Body of pancreas (tissue), 4 donors: ENCODE measurements at regions not wholly inside any gene's neighbourhood (a gene's known extent, or its start where the extent isn't known, plus 50 kb on each side); places are given as distances from the start of the nearest gene placed in this dataset.
A peak's percentile ranks its signal among the peaks of the same experiment; 100 is the strongest.

ENCODE experiments used
- ATAC-seq: fragments of 150-250 bp; one replicate; pipeline ENCODE4 v1.9.1; 2016
- DNase-seq, 4 donors: peaks; one replicate each; pipeline ENCODE4 v3.0.0-alpha.2; 2019
- H3K27ac ChIP-seq, 4 donors: fragments of 200-600 bp; sonication (generic); 1 replicate in 3 of 4; 2 replicates in 1 of 4; pipeline versions ENCODE4 v1.5.1 to v1.6.1; 2016 to 2019; ENCODE audit warnings: mild to moderate bottlenecking in 1 of 4, mixed read lengths in 1 of 4, moderate library complexity in 1 of 4
- H3K27me3 ChIP-seq, 2 donors: fragments of 200-600 bp; sonication (generic); one replicate each; pipeline ENCODE4 v1.6.0; 2016; ENCODE audit warnings: mild to moderate bottlenecking in 1 of 2
- H3K36me3 ChIP-seq, 2 donors: fragments of 200-600 bp; sonication (generic); replicated peaks in 1 of 2; 2 replicates each; pipeline ENCODE4 v1.5.1; 2016; ENCODE audit warnings: low read depth in 2 of 2; ENCODE audit not compliant: insufficient read depth in 1 of 2
- H3K4me1 ChIP-seq: fragments of 200-600 bp; sonication (generic); one replicate; pipeline ENCODE4 v1.6.0; 2016
- H3K4me3 ChIP-seq, 2 donors: fragments of 200-600 bp; sonication (generic); 1 replicate in 1 of 2; 2 replicates in 1 of 2; pipeline ENCODE4 v1.5.1; 2016 to 2019
- H3K9me3 ChIP-seq, 3 donors: fragments of 200-600 bp; sonication (generic); 1 replicate in 2 of 3; 2 replicates in 1 of 3; pipeline ENCODE4 v1.5.1; 2016
- CTCF ChIP-seq, 7 experiments: fragments of 450-650 bp in 4 of 7; fragments of 200-600 bp in 3 of 7; sonication (generic) in 3 of 7; IDR thresholded peaks; one replicate each; pipeline ENCODE4 v1.5.1; 2016 to 2019; ENCODE audit warnings: antibody characterized with exemption in 7 of 7
- POLR2A ChIP-seq, 3 donors: fragments of 450-650 bp; IDR thresholded peaks; one replicate each; pipeline ENCODE4 v1.6.1; 2016; ENCODE audit warnings: antibody characterized with exemption in 3 of 3, mild to moderate bottlenecking in 2 of 3
- WGBS, 2 donors: methylation state at CpG; one replicate each; pipeline ENCODE4 v1.1.5; 2017; 5-methylcytosine and 5-hydroxymethylcytosine counted together
- intact Hi-C: fragments of 100-400 bp; cut with DNase I; formaldehyde crosslinking; loops from one replicate; pipeline ENCODE4 v1.15.1; 2023

DNA sequence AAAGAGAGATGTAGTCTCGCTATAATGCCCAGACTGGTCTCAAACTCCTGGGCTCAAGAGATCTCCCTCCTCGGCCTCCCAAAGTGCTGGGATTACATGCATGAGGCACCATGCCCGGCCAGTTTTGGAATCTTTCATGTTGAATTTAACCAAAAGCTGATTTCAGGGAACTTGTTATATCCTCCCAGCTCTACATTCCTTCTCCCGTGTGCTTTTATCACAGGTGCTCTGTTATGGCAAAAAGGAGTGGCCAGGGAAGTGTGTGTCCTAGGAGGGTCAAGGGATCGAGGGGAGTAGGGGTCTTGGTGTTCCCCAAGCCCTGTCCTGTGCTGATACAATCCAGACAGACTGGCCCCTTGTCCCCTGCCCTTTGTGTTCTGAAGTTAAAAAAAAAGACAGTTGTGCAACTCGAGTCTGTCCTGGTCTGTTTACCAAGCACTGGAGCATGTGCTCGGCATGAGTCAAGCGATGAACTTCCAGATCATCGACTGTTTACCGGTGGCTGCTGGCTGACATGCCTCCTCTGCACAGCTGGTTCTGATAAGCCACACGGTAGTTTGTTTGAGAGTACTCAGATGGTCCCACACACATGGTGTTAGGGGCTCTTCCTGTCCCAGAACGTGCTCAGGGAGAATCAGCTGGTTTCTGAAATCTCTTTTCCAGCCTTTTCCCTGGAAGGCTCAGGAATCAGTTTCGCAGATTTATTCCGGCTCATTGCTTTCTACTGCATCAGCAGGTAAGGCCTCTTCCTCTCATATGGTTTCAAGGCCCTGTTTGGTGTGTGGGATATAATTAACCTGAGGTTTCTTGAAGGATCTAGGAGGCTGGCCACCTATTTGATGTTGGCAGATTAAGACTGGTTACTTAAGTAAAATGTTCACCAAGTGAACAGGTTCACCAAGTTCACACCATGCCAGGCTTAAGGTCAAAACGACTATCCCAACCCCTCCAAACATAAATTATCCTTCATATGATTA, 52.6 kb upstream of the NAA20 start:
- peaks cover 39% of the 10 kb centered on the region for H3K4me1 ChIP-seq
- peaks cover 0 to 2% of the 10 kb centered on the region in 2 donors for H3K36me3 ChIP-seq
- TF ChIP-seq CTCF (IDR thresholded peaks at IDR 0.05), result no peak
- TF ChIP-seq POLR2A (IDR thresholded peaks at IDR 0.05), result no peak
- H3K27ac ChIP-seq, result peak overlapping the region; percentile 49 to 73 (median 62)
- intact Hi-C loops, result no loop called here
- H3K9me3 ChIP-seq, result no peaks in the 10 kb centered on the region
- peak; percentile 81 for ATAC-seq
- H3K4me3 ChIP-seq, result no peak overlapping the region
- H3K27me3 ChIP-seq, result no peaks in the 10 kb centered on the region
- WGBS, 2 donors, result 42 to 46% methylated on average over 15 of the region's 15 CpGs
- peak; percentile 50 to 80 (median 72) for DNase-seq

- Histone ChIP-seq H3K9me3 (no peaks in the 10 kb centered on the region), H3K36me3 (no peaks in the 10 kb centered on the region), H3K27ac (peak overlapping the region in 1 of 4 donors; percentile 35), H3K4me3 (no peak overlapping the region), H3K27me3 (no peaks in the 10 kb centered on the region), H3K4me1 (peaks cover 39% of the 10 kb centered on the region)
- DNase-seq, result peak in 3 of 4 donors; percentile 46 to 60 (median 58)
- peak; percentile 50 for ATAC-seq
- intact Hi-C loops, result no loop called here
- no peak for TF ChIP-seq CTCF (IDR thresholded peaks at IDR 0.05)
- 14 to 28% methylated on average over 1 of the region's 1 CpG for WGBS, 2 donors
Observed at GRCh38 chr20:19966840-19967239, 50.3 kb upstream of the NAA20 start.
